GM12891 (cell line): ENCODE measurements at regions not wholly inside any gene's neighbourhood (a gene's known extent, or its start where the extent isn't known, plus 50 kb on each side); places are given as distances from the start of the nearest gene placed in this dataset.

Experiments
- POLR2A ChIP-seq: IDR thresholded peaks from 2 replicates; pipeline ENCODE4 v1.6.1; 2011; ENCODE audit warnings: low read depth, low read length, control low read depth
- POLR2AphosphoS5 ChIP-seq: IDR thresholded peaks from 2 replicates; pipeline ENCODE4 v1.6.1; 2011; ENCODE audit warnings: low read depth, low read length, control low read depth
- SPI1 ChIP-seq: IDR thresholded peaks from 2 replicates; pipeline ENCODE4 v1.6.1; 2011; ENCODE audit warnings: low read depth, low read length, control low read depth
- TAF1 ChIP-seq: IDR thresholded peaks from 2 replicates; pipeline ENCODE4 v1.6.1; 2011; ENCODE audit warnings: low read depth, low read length, control low read depth

- TF ChIP-seq SPI1 (no peak), POLR2A (no peak), TAF1 (no peak), POLR2AphosphoS5 (no peak)
These were observed 182.8 kb upstream of the GRID2 start for GRCh38 chr4:92120810-92121498.
